Fibroblast of lung (primary cell): ENCODE measurements at regions not wholly inside any gene's neighbourhood (a gene's known extent, or its start where the extent isn't known, plus 50 kb on each side); places are given as distances from the start of the nearest gene placed in this dataset.

Experiments
- CTCF ChIP-seq, 2 donors: IDR thresholded peaks in 1 of 2; conservative IDR thresholded peaks in 1 of 2; 1 replicate in 1 of 2; 2 replicates in 1 of 2; pipeline ENCODE4 v1.5.1; 2011 to 2012; ENCODE audit warnings: low read length in 2 of 2, control low read depth in 1 of 2, inconsistent platforms in 1 of 2, low read depth in 1 of 2, mild to moderate bottlenecking in 1 of 2
- EZH2 ChIP-seq: IDR thresholded peaks from 2 replicates; pipeline ENCODE4 v1.5.1; 2012; ENCODE audit warnings: low read length, control low read depth, mild to moderate bottlenecking; ENCODE audit errors: missing control alignments

- TF ChIP-seq CTCF (conservative IDR thresholded peaks at IDR 0.05 in 1 of 2, IDR thresholded peaks at IDR 0.05 in 1 of 2; ENCODE audit: low read depth in 1 of 2, low read length in 2 of 2) = no peak
- TF ChIP-seq EZH2 = no peak
Measured at GRCh38 chr13:87035526-87035925, 635.6 kb upstream of the SLITRK5 start.
